ENCODE measurements at regions not wholly inside any gene's neighbourhood (a gene's known extent, or its start where the extent isn't known, plus 50 kb on each side); places are given as distances from the start of the nearest gene placed in this dataset. TPM values are rescaled to one million over a fixed set of nuclear protein-coding genes. Genes with fewer than 3 reads are reported as not detected.
"Not testable (repeated sequence)": the region's sequence is repeated elsewhere in the genome, so short reads cannot be mapped to it uniquely, and the experiment has no call there.

- DNase-seq (ENCODE audit: low read depth) = no peak
These were observed 461.7 kb downstream of the GXYLT1 start for GRCh38 chr12:41683023-41683422.

GRCh38 chr12:41681898-41682297, 462.8 kb downstream of the GXYLT1 start:
- no peak for DNase-seq (ENCODE audit: low read depth)

- DNase-seq (ENCODE audit: low read depth) = no peak
These were observed 464.5 kb downstream of the GXYLT1 start for GRCh38 chr12:41680155-41680554.

- DNase-seq (ENCODE audit: low read depth) = peak; percentile 11
These were observed 475.6 kb downstream of the PDZRN4 start for GRCh38 chr12:41663598-41664265.

- no peak for DNase-seq (ENCODE audit: low read depth)
These were observed 473.1 kb downstream of the PDZRN4 start for GRCh38 chr12:41661141-41661765.

- no peak for DNase-seq (ENCODE audit: low read depth)
These were observed 468.3 kb downstream of the PDZRN4 start for GRCh38 chr12:41656454-41656853.

GRCh38 chr12:41653386-41654326, 465.5 kb downstream of the PDZRN4 start:
- DNase-seq (ENCODE audit: low read depth) = no peak

- DNase-seq (ENCODE audit: low read depth) = no peak
These were observed 464.9 kb downstream of the PDZRN4 start for GRCh38 chr12:41652981-41653380.

- DNase-seq (ENCODE audit: low read depth) = no peak
These were observed 457.5 kb downstream of the PDZRN4 start for GRCh38 chr12:41645624-41646023.

- not testable (repeated sequence) for DNase-seq (ENCODE audit: low read depth)
These were observed 454.7 kb downstream of the PDZRN4 start for GRCh38 chr12:41642808-41643207.

- DNase-seq (ENCODE audit: low read depth) = no peak
These were observed 448.5 kb downstream of the PDZRN4 start for GRCh38 chr12:41636653-41637052.

- no peak for DNase-seq (ENCODE audit: low read depth)
These were observed 447.7 kb downstream of the PDZRN4 start for GRCh38 chr12:41635626-41636364.

- no peak for DNase-seq (ENCODE audit: low read depth)
These were observed 446.0 kb downstream of the PDZRN4 start for GRCh38 chr12:41634091-41634490.

- DNase-seq (ENCODE audit: low read depth) = no peak
These were observed 441.5 kb downstream of the PDZRN4 start for GRCh38 chr12:41629611-41630010.

- DNase-seq (ENCODE audit: low read depth) = no peak
These were observed 439.4 kb downstream of the PDZRN4 start for GRCh38 chr12:41627476-41627875.

- no peak for DNase-seq (ENCODE audit: low read depth)
These were observed 436.5 kb downstream of the PDZRN4 start for GRCh38 chr12:41624571-41624970.

Small RNA genes lying in the stretch of these regions (small RNA-seq; reads per million reads assigned to genes)
- gene RNA5SP360 = not detected

Data from HT1080 (cell line).